ENCODE measurements at regions not wholly inside any gene's neighbourhood (a gene's known extent, or its start where the extent isn't known, plus 50 kb on each side); places are given as distances from the start of the nearest gene placed in this dataset.

- POLR2A ChIA-PET (ENCODE audit: partially characterized antibody): interaction anchor here (1.2 to 1.9 kb wide), 2 partner anchors 43 to 365 kb away, joined by 6 to 9 read pairs; partner anchors contain the start of gene THBS1
- no peak for FAIRE-seq
Measured at GRCh38 chr15:39215015-39215414, 365.9 kb upstream of the THBS1 start.

More at GRCh38 chr15:39215015-39215414, 365.9 kb upstream of the THBS1 start:
- no peaks in the 10 kb centered on the region for H4K20me1 ChIP-seq (replicated peaks in 1 of 2; ENCODE audit: control insufficient read depth in 1 of 2, insufficient read depth in 2 of 2, low read length in 2 of 2)
- no peak overlapping the region for H3K18ac ChIP-seq (ENCODE audit: extremely low read depth, low read length)
- H3K4me3 ChIP-seq (ENCODE audit: extremely low read depth in 1 of 4, insufficient read depth in 2 of 4, low read depth in 3 of 4, low read length in 4 of 4): no peak overlapping the region
- no peak overlapping the region for H4K5ac ChIP-seq (ENCODE audit: insufficient read length, low read depth, low read length)
- TF ChIP-seq JUND (IDR thresholded peaks at IDR 0.05; ENCODE audit: low read length) (no peak), KDM4A (IDR thresholded peaks at IDR 0.05; ENCODE audit: low read depth, low read length, severe bottlenecking) (no peak), EGR1 (IDR thresholded peaks at IDR 0.05; ENCODE audit: borderline replicate concordance, low read depth, low read length) (no peak), RAD21 (IDR thresholded peaks at IDR 0.05 in 1 of 2, conservative IDR thresholded peaks at IDR 0.05 in 1 of 2; ENCODE audit: low read depth in 2 of 2, low read length in 2 of 2) (no peak), E2F6 (IDR thresholded peaks at IDR 0.05) (no peak), CBX8 (IDR thresholded peaks at IDR 0.05; ENCODE audit: borderline replicate concordance, low read depth, low read length) (no peak), SIRT6 (IDR thresholded peaks at IDR 0.05; ENCODE audit: low read length) (no peak), TAF1 (IDR thresholded peaks at IDR 0.05; ENCODE audit: low read depth, low read length) (no peak), KDM1A (IDR thresholded peaks at IDR 0.05; ENCODE audit: borderline replicate concordance, low read length) (no peak), SAP30 (IDR thresholded peaks at IDR 0.05; ENCODE audit: insufficient read depth, insufficient replicate concordance, low read length) (no peak), HDAC6 (IDR thresholded peaks at IDR 0.05; ENCODE audit: low read depth, low read length) (no peak), TAF7 (optimal IDR thresholded peaks at IDR 0.05; ENCODE audit: borderline replicate concordance, low read depth, low read length) (no peak), RBBP5 (IDR thresholded peaks at IDR 0.05; ENCODE audit: borderline replicate concordance, low read depth, low read length) (no peak), SP2 (IDR thresholded peaks at IDR 0.05; ENCODE audit: low read length) (no peak)
- no peak overlapping the region for H2BK15ac ChIP-seq (ENCODE audit: low read length)
- H2BK12ac ChIP-seq (ENCODE audit: low read depth, low read length): no peak overlapping the region; the same call in 1 of the 2 replicates
- H2BK120ac ChIP-seq (replicated peaks; ENCODE audit: low read depth, low read length): no peak overlapping the region
- no peak overlapping the region for H4K91ac ChIP-seq (replicated peaks; ENCODE audit: insufficient read length, low read length)
- no peak overlapping the region for H3K56ac ChIP-seq (replicated peaks; ENCODE audit: insufficient read length, low read depth, low read length)
- peaks cover 10 to 13% of the 10 kb centered on the region in 2 experiments for H3K9me3 ChIP-seq (ENCODE audit: insufficient read depth in 2 of 2, low read depth in 1 of 2, low read length in 1 of 2)
- no peak overlapping the region for H2BK20ac ChIP-seq (ENCODE audit: low read length)
- H3K36me3 ChIP-seq (ENCODE audit: control insufficient read depth in 2 of 4, insufficient read depth in 4 of 4, low read length in 3 of 4): peaks cover 0 to 7% (median 1%) of the 10 kb centered on the region in 4 experiments; a peak in 3 of 8 replicates
- H3K79me1 ChIP-seq (ENCODE audit: low read depth, low read length): no peaks in the 10 kb centered on the region
- H3K14ac ChIP-seq (ENCODE audit: insufficient read length): no peak overlapping the region
- no peak overlapping the region for H3K4ac ChIP-seq (replicated peaks; ENCODE audit: insufficient read length, low read depth, low read length)
- H3K4me2 ChIP-seq (ENCODE audit: insufficient read depth in 1 of 2, low read depth in 2 of 2, low read length in 2 of 2): no peak overlapping the region
- H3K79me2 ChIP-seq (ENCODE audit: control insufficient read depth in 1 of 2, insufficient read depth in 2 of 2, low read length in 2 of 2): no peaks in the 10 kb centered on the region
- H2BK5ac ChIP-seq (ENCODE audit: low read depth, low read length): no peak overlapping the region
- CTCF ChIA-PET (ENCODE audit: partially characterized antibody): interaction anchor here (1.3 kb wide), 1 partner anchor 364 kb away, joined by 3 read pairs; no protein-coding TSS in a partner anchor
- H3K4me1 ChIP-seq (replicated peaks in 1 of 4; ENCODE audit: control insufficient read depth in 3 of 4, insufficient read depth in 4 of 4, low read length in 3 of 4): peaks cover 2 to 4% (median 3%) of the 10 kb centered on the region in 4 experiments; a peak in 3 of 7 replicates
- no peaks in the 10 kb centered on the region for H3K23me2 ChIP-seq (ENCODE audit: low read depth, low read length)
- no peak overlapping the region for H4K8ac ChIP-seq (ENCODE audit: extremely low read depth, insufficient read depth, low read length)
- WGBS, 2 experiments (ENCODE audit: extremely low coverage in 1 of 2, insufficient coverage in 1 of 2, insufficient read length in 1 of 2, insufficient replicate concordance in 2 of 2, low coverage in 1 of 2, low lambda C conversion rate in 2 of 2, missing lambda C conversion rate in 1 of 2): 86% methylated on average over 5 of the region's 5 CpGs; no CpG with 5 or more reads in 1 of the 2 experiments
- no peak overlapping the region for H3K27ac ChIP-seq (ENCODE audit: low read depth, low read length)
- H2AFZ ChIP-seq (ENCODE audit: low read length): no peak overlapping the region
- H3K23ac ChIP-seq (ENCODE audit: insufficient read length): no peak overlapping the region
- H3K9ac ChIP-seq (replicated peaks in 1 of 4; ENCODE audit: extremely low read depth in 1 of 4, low read depth in 3 of 4, low read length in 3 of 4): no peak overlapping the region
- no peaks in the 10 kb centered on the region for H3K27me3 ChIP-seq (replicated peaks in 1 of 4; ENCODE audit: control insufficient read depth in 3 of 4, extremely low read depth in 1 of 4, insufficient read depth in 3 of 4, low read length in 3 of 4)
- no peak for DNase-seq (ENCODE audit: low read depth in 1 of 2, low spot score in 2 of 2)
- no peak overlapping the region for H2AK5ac ChIP-seq (ENCODE audit: low read depth, low read length)
